ENCODE measurements at regions not wholly inside any gene's neighbourhood (a gene's known extent, or its start where the extent isn't known, plus 50 kb on each side); places are given as distances from the start of the nearest gene placed in this dataset.

DNA sequence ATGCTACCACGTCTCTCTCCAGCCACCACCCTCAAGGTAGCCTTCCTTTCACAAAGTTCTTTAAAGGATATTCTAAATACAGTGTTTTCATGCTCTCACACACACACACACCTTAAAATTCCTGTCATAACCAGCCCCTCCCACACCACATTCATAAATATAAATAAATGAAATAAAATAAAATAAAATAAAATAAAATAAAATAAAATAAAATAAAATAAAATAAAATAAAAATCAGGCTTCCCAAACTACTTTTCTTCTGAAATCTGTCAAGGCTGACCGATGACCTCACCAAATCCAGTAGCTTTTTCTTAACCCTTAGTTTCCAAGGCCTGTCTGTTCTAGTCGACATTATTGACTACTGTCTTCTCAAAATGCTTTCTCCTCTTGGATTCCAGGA, 378.4 kb downstream of the SEC23A start (continued):
- no peak for TF ChIP-seq ZNF609 (CRISPR knock-in tag; IDR thresholded peaks at IDR 0.05; ENCODE audit: borderline replicate concordance)
- no peak for TF ChIP-seq SP2 (IDR thresholded peaks at IDR 0.05; ENCODE audit: extremely low read depth, low read depth, low read length, poor library complexity, severe bottlenecking)
- TF ChIP-seq PCBP2 (IDR thresholded peaks at IDR 0.05; ENCODE audit: low read depth, low read length, poor library complexity, severe bottlenecking): no peak
- no peak for TF ChIP-seq ZNF75A (CRISPR knock-in tag; IDR thresholded peaks at IDR 0.05)
- no peak for TF ChIP-seq ETV1 (tag; conservative IDR thresholded peaks at IDR 0.05; ENCODE audit: low read depth)
- TF ChIP-seq NCOA6 (IDR thresholded peaks at IDR 0.05): no peak
- no peak for TF ChIP-seq ZNF316 (IDR thresholded peaks at IDR 0.05)
- TF ChIP-seq, protein P1, sequence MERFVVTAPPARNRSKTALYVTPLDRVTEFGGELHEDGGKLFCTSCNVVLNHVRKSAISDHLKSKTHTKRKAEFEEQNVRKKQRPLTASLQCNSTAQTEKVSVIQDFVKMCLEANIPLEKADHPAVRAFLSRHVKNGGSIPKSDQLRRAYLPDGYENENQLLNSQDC (CRISPR knock-in tag; IDR thresholded peaks at IDR 0.05): no peak
- TF ChIP-seq CAMTA2 (CRISPR knock-in tag; conservative IDR thresholded peaks at IDR 0.05): no peak
- TF ChIP-seq SETDB1 (IDR thresholded peaks at IDR 0.05; ENCODE audit: low read length): no peak
- TF ChIP-seq CHD7 (IDR thresholded peaks at IDR 0.05; ENCODE audit: low read depth, low read length): no peak
